IMR-90 (cell line): ENCODE measurements at regions not wholly inside any gene's neighbourhood (a gene's known extent, or its start where the extent isn't known, plus 50 kb on each side); places are given as distances from the start of the nearest gene placed in this dataset.

Source experiments
- ATAC-seq: fragments of 200-7000 bp; cut with Tn5 transposase; 2 replicates; pipeline ENCODE4 v1.9.1; 2020; ENCODE audit warnings: low read depth, mild to moderate bottlenecking, moderate library complexity
- BruUV-seq: library from RNA; stranded (reverse); fragments of 400-500 nt; replicated peaks from 2 replicates; lab custom pipeline; 2021; lab: Mats Ljungman, UMichigan
- CTCF ChIA-PET: fragments of 300-600 bp; formaldehyde crosslinking; extraction: SDS; loops from one replicate; lab custom pipeline; 2021; ENCODE audit warnings: antibody characterized with exemption; lab: Yijun Ruan, JAX
- POLR2A ChIA-PET: fragments of 300-600 bp; sonication (Branson Sonifier 250); formaldehyde crosslinking; loops from one replicate; lab custom pipeline; 2022; ENCODE audit warnings: antibody characterized with exemption; ENCODE audit not compliant: unreplicated experiment; lab: Charles Lee
- DNase-seq: peaks from one replicate; pipeline ENCODE4 v3.0.0; 2013
- H2AFZ ChIP-seq: replicated peaks from 2 replicates; pipeline ENCODE3; 2013; ENCODE audit warnings: low read length, mild to moderate bottlenecking; ENCODE audit not compliant: poor library complexity
- H2AK5ac ChIP-seq: 2 replicates; pipeline ENCODE4 v1.6.1; 2013; ENCODE audit warnings: low read depth, low read length, inconsistent platforms
- H2AK9ac ChIP-seq: replicated peaks from 2 replicates; pipeline ENCODE3; 2013; ENCODE audit warnings: mild to moderate bottlenecking, low read depth, low read length, moderate library complexity; ENCODE audit not compliant: poor library complexity
- H2BK120ac ChIP-seq: 2 replicates; pipeline ENCODE4 v1.6.1; 2013; ENCODE audit warnings: low read depth, low read length, inconsistent platforms
- H2BK15ac ChIP-seq: 3 replicates; pipeline ENCODE4 v1.6.1; 2013; ENCODE audit warnings: low read depth, low read length, inconsistent platforms
- H2BK20ac ChIP-seq: 2 replicates; pipeline ENCODE4 v1.6.1; 2013; ENCODE audit warnings: low read depth, mild to moderate bottlenecking, inconsistent platforms, low read length, moderate library complexity
- H2BK5ac ChIP-seq: 2 replicates; pipeline ENCODE4 v1.6.1; 2013; ENCODE audit warnings: mild to moderate bottlenecking, low read depth, low read length, inconsistent platforms; ENCODE audit not compliant: poor library complexity, severe bottlenecking
- H3K14ac ChIP-seq: replicated peaks from 2 replicates; pipeline ENCODE4 v1.6.1; 2013; ENCODE audit warnings: low read depth, low read length, inconsistent platforms
- H3K18ac ChIP-seq: 2 replicates; pipeline ENCODE4 v1.6.1; 2013; ENCODE audit warnings: low read depth, low read length, control low read depth
- H3K23ac ChIP-seq: 2 replicates; pipeline ENCODE4 v1.6.1; 2013; ENCODE audit warnings: low read depth, low read length, inconsistent platforms
- H3K27ac ChIP-seq: 2 replicates; pipeline ENCODE4 v1.5.1; 2013; ENCODE audit warnings: mild to moderate bottlenecking, control low read depth, low read length; ENCODE audit not compliant: insufficient read depth
- H3K27me3 ChIP-seq: 2 replicates; pipeline ENCODE4 v1.6.1; 2013; ENCODE audit warnings: low read length; ENCODE audit not compliant: control insufficient read depth, insufficient read depth
- H3K36me3 ChIP-seq: 2 replicates; pipeline ENCODE4 v1.6.1; 2013; ENCODE audit warnings: low read length, mixed read lengths; ENCODE audit not compliant: control insufficient read depth, insufficient read depth
- H3K4ac ChIP-seq: 2 replicates; pipeline ENCODE4 v1.6.1; 2013; ENCODE audit warnings: low read depth, low read length, inconsistent platforms
- H3K4me1 ChIP-seq: 2 replicates; pipeline ENCODE4 v1.6.1; 2013; ENCODE audit warnings: low read length, mixed read lengths; ENCODE audit not compliant: control insufficient read depth, insufficient read depth
- H3K4me2 ChIP-seq: 2 replicates; pipeline ENCODE4 v1.6.1; 2013; ENCODE audit warnings: low read depth, mild to moderate bottlenecking, control low read depth, low read length, moderate library complexity
- H3K4me3 ChIP-seq: 2 replicates; pipeline ENCODE4 v1.5.1; 2013; ENCODE audit warnings: low read depth, mild to moderate bottlenecking, control low read depth, low read length, moderate library complexity; ENCODE audit not compliant: insufficient read depth
- H3K56ac ChIP-seq: 2 replicates; pipeline ENCODE4 v1.6.1; 2013; ENCODE audit warnings: low read length, inconsistent platforms; ENCODE audit not compliant: insufficient read depth; ENCODE audit errors: extremely low read depth
- H3K79me1 ChIP-seq, 2 experiments: 2 replicates each; pipeline ENCODE4 v1.6.1; 2013; ENCODE audit warnings: low read length in 2 of 2, inconsistent platforms in 1 of 2, low read depth in 1 of 2
- H3K9ac ChIP-seq: 2 replicates; pipeline ENCODE4 v1.6.1; 2013; ENCODE audit warnings: low read depth, low read length, control low read depth
- H3K9me1 ChIP-seq: 2 replicates; pipeline ENCODE4 v1.6.1; 2013; ENCODE audit warnings: low read length, inconsistent platforms; ENCODE audit not compliant: insufficient read depth
- H3K9me3 ChIP-seq: 2 replicates; pipeline ENCODE4 v1.6.1; 2013; ENCODE audit warnings: low read length; ENCODE audit not compliant: control insufficient read depth, insufficient read depth
- H4K20me1 ChIP-seq: 2 replicates; pipeline ENCODE4 v1.6.1; 2013; ENCODE audit warnings: low read length, inconsistent platforms; ENCODE audit not compliant: insufficient read depth
- H4K5ac ChIP-seq: 2 replicates; pipeline ENCODE4 v1.6.1; 2013; ENCODE audit warnings: mild to moderate bottlenecking, low read depth, low read length, control low read depth
- H4K8ac ChIP-seq, 2 experiments: 2 replicates each; pipeline ENCODE4 v1.6.1; 2013; ENCODE audit warnings: low read depth in 2 of 2, low read length in 2 of 2, control low read depth in 1 of 2, inconsistent platforms in 1 of 2
- H4K91ac ChIP-seq: 2 replicates; pipeline ENCODE4 v1.6.1; 2013; ENCODE audit warnings: low read depth, low read length, inconsistent platforms; ENCODE audit not compliant: insufficient read depth
- BHLHE40 ChIP-seq: fragments of 150-350 bp; IDR thresholded peaks from 2 replicates; pipeline ENCODE4 v1.6.1; 2016; ENCODE audit warnings: mild to moderate bottlenecking, low read depth, low read length
- CEBPB ChIP-seq: IDR thresholded peaks from 2 replicates; pipeline ENCODE4 v1.6.1; 2012; ENCODE audit warnings: low read depth, low read length, improper control_type of control experiment
- CHD1 ChIP-seq: IDR thresholded peaks from 2 replicates; pipeline ENCODE4 v1.6.1; 2012; ENCODE audit warnings: low read depth, low read length, improper control_type of control experiment
- CTCF ChIP-seq: conservative IDR thresholded peaks from 2 replicates; pipeline ENCODE4 v1.5.1; 2012; ENCODE audit warnings: mild to moderate bottlenecking, low read depth, low read length, improper control_type of control experiment
- ELK1 ChIP-seq: fragments of 150-350 bp; IDR thresholded peaks from 2 replicates; pipeline ENCODE4 v1.6.1; 2016; ENCODE audit warnings: low read depth, mild to moderate bottlenecking, low read length, moderate library complexity, borderline replicate concordance
- FOS ChIP-seq: fragments of 150-350 bp; IDR thresholded peaks from 2 replicates; pipeline ENCODE4 v1.6.1; 2016; ENCODE audit warnings: low read depth, low read length
- MAFK ChIP-seq: IDR thresholded peaks from 2 replicates; pipeline ENCODE4 v1.6.1; 2012; ENCODE audit warnings: low read depth, low read length, improper control_type of control experiment
- MAZ ChIP-seq: IDR thresholded peaks from 2 replicates; pipeline ENCODE4 v1.6.1; 2012; ENCODE audit warnings: low read depth, mild to moderate bottlenecking, low read length, improper control_type of control experiment, moderate library complexity, borderline replicate concordance
- MXI1 ChIP-seq: IDR thresholded peaks from 2 replicates; pipeline ENCODE4 v1.6.1; 2012; ENCODE audit warnings: low read depth, mild to moderate bottlenecking, low read length, moderate library complexity, borderline replicate concordance
- NFE2L2 ChIP-seq: fragments of 150-350 bp; IDR thresholded peaks from 2 replicates; pipeline ENCODE4 v1.6.1; 2016; ENCODE audit warnings: low read depth, mild to moderate bottlenecking, low read length
- POLR2A ChIP-seq: IDR thresholded peaks from 2 replicates; pipeline ENCODE4 v1.6.1; 2012; ENCODE audit warnings: mild to moderate bottlenecking, low read depth, low read length
- RAD21 ChIP-seq: IDR thresholded peaks from 2 replicates; pipeline ENCODE4 v1.6.1; 2012; ENCODE audit warnings: low read length, improper control_type of control experiment
- RCOR1 ChIP-seq: IDR thresholded peaks from 2 replicates; pipeline ENCODE4 v1.6.1; 2012; ENCODE audit warnings: mild to moderate bottlenecking, low read length, improper control_type of control experiment; ENCODE audit not compliant: insufficient replicate concordance
- RFX5 ChIP-seq: IDR thresholded peaks from 2 replicates; pipeline ENCODE4 v1.8.0; 2012; ENCODE audit warnings: low read depth, mild to moderate bottlenecking, low read length, moderate library complexity
- USF2 ChIP-seq: fragments of 150-350 bp; IDR thresholded peaks from 2 replicates; pipeline ENCODE4 v1.6.1; 2017; ENCODE audit warnings: mild to moderate bottlenecking, antibody characterized with exemption, low read length, low read depth
- WGBS, 2 experiments: methylation state at CpG; one replicate each; pipeline versions ENCODE4 v1.1.5 to v1.1.7; 2013; ENCODE audit warnings: missing lambda C conversion rate in 2 of 2; ENCODE audit not compliant: insufficient read length in 1 of 2; ENCODE audit errors: extremely low coverage in 2 of 2; 5-methylcytosine and 5-hydroxymethylcytosine counted together
- dilution Hi-C: fragments of 300-500 bp; cut with HindIII; formaldehyde crosslinking; loops from one replicate; pipeline ENCODE4 v1.14.3; 2018; ENCODE audit warnings: low sequenced_read_pairs; ENCODE audit not compliant: unreplicated experiment
- in situ Hi-C: fragments of 300-500 bp; cut with MboI; formaldehyde crosslinking; loops from 3 replicates; pipeline ENCODE4 v1.14.3; 2019; ENCODE audit warnings: low sequenced_read_pairs, inconsistent platforms, mixed read lengths
- intact Hi-C: fragments of 100-400 bp; cut with micrococcal nuclease; formaldehyde crosslinking; loops from 2 replicates; pipeline ENCODE4 v1.10.0; 2022

GRCh38 chr20:55424476-55424875 is 580.8 kb downstream of the CBLN4 start:
- Histone ChIP-seq H3K18ac (no peak overlapping the region), H3K14ac (no peak overlapping the region), H4K91ac (no peak overlapping the region), H3K4ac (no peak overlapping the region), H3K27ac (no peak overlapping the region), H2BK120ac (no peak overlapping the region), H3K27me3 (no peaks in the 10 kb centered on the region), H3K9me1 (no peaks in the 10 kb centered on the region), H3K4me1 (no peaks in the 10 kb centered on the region), H3K79me1 (no peaks in the 10 kb centered on the region), H2AFZ (no peak overlapping the region), H3K9ac (no peak overlapping the region), H2BK20ac (no peak overlapping the region), H3K23ac (no peak overlapping the region), H4K8ac (no peak overlapping the region), H3K4me3 (no peak overlapping the region), H2AK9ac (no peak overlapping the region), H3K56ac (no peak overlapping the region), H3K4me2 (no peak overlapping the region), H3K9me3 (peaks cover 11% of the 10 kb centered on the region), H4K20me1 (no peaks in the 10 kb centered on the region), H2BK15ac (no peak overlapping the region), H3K36me3 (no peaks in the 10 kb centered on the region), H2AK5ac (no peak overlapping the region), H4K5ac (no peak overlapping the region), H2BK5ac (no peak overlapping the region)
- CTCF ChIA-PET, result no interaction called here
- in situ Hi-C loops (no loop called here), intact Hi-C loops (no loop called here), dilution Hi-C loops (no loop called here)
- TF ChIP-seq RAD21, result no peak
- TF ChIP-seq ELK1, result no peak
- TF ChIP-seq NFE2L2, result no peak
- no peak for TF ChIP-seq MXI1
- no peak for TF ChIP-seq POLR2A
- no peak for TF ChIP-seq CTCF
- TF ChIP-seq RCOR1, result no peak
- TF ChIP-seq MAZ, result no peak
- TF ChIP-seq CHD1, result no peak
- no peak for TF ChIP-seq RFX5
- no peak for TF ChIP-seq MAFK
- no peak for TF ChIP-seq FOS
- TF ChIP-seq CEBPB, result no peak
- no peak for TF ChIP-seq USF2
- no peak for TF ChIP-seq BHLHE40
- no TSS peak for BruUV-seq
- WGBS, 2 experiments, result no CpG with 5 or more reads among the region's 3 CpGs
- ATAC-seq, result no peak
- no peak for DNase-seq
- POLR2A ChIA-PET, result no interaction called here
